ENCODE measurements at regions not wholly inside any gene's neighbourhood (a gene's known extent, or its start where the extent isn't known, plus 50 kb on each side); places are given as distances from the start of the nearest gene placed in this dataset.

DNA sequence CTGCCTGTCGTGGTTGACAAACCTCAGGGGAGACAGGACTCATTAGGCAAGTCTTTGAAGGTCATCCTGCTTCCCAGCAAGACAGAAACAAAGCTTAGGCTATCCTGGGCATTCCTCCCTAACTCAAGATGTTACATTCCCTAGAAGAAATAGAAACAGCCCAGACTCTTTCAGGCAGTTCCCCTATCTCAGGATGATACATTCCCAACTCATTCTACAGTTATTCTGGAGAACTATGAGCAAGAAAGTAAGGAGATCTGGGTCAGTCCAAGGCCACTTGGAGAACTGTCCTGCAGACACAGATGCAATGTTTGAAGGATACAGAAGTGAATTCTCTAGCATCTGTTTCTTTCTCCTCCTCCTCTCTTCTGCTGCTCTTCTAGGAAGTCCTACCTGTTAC is 220.1 kb upstream of the NCKAP5 start:
- TF ChIP-seq EP300 (IDR thresholded peaks at IDR 0.05) = no peak
- TF ChIP-seq, protein P1, sequence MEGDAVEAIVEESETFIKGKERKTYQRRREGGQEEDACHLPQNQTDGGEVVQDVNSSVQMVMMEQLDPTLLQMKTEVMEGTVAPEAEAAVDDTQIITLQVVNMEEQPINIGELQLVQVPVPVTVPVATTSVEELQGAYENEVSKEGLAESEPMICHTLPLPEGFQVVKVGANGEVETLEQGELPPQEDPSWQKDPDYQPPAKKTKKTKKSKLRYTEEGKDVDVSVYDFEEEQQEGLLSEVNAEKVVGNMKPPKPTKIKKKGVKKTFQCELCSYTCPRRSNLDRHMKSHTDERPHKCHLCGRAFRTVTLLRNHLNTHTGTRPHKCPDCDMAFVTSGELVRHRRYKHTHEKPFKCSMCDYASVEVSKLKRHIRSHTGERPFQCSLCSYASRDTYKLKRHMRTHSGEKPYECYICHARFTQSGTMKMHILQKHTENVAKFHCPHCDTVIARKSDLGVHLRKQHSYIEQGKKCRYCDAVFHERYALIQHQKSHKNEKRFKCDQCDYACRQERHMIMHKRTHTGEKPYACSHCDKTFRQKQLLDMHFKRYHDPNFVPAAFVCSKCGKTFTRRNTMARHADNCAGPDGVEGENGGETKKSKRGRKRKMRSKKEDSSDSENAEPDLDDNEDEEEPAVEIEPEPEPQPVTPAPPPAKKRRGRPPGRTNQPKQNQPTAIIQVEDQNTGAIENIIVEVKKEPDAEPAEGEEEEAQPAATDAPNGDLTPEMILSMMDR (IDR thresholded peaks at IDR 0.05) = no peak
- TF ChIP-seq POLR2A (IDR thresholded peaks at IDR 0.05) = no peak
- no peak for TF ChIP-seq POLR2AphosphoS5 (IDR thresholded peaks at IDR 0.05)

All from upper lobe of left lung (tissue), 4 donors.